Hindlimb muscle (tissue), 1 donor: ENCODE measurements at regions not wholly inside any gene's neighbourhood (a gene's known extent, or its start where the extent isn't known, plus 50 kb on each side); places are given as distances from the start of the nearest gene placed in this dataset.

Source experiments
- DNase-seq: peaks from one replicate; pipeline ENCODE4 v3.0.0-alpha.2; 2013

GRCh38 chr13:97111756-97112155 is 110.4 kb upstream of the MBNL2 start:
- DNase-seq = no peak

- no peak for DNase-seq
Observed at GRCh38 chr13:97112446-97113152, 109.5 kb upstream of the MBNL2 start.

GRCh38 chr13:97113231-97114001 is 108.7 kb upstream of the MBNL2 start:
- DNase-seq = no peak

GRCh38 chr13:97114651-97115050 is 107.5 kb upstream of the MBNL2 start:
- no peak for DNase-seq

GRCh38 chr13:97116754-97117153 is 105.4 kb upstream of the MBNL2 start:
- DNase-seq = no peak

GRCh38 chr13:97117388-97117910 is 104.7 kb upstream of the MBNL2 start:
- DNase-seq = no peak

- peak; percentile 49 for DNase-seq
Observed at GRCh38 chr13:97119943-97120342, 102.2 kb upstream of the MBNL2 start.

GRCh38 chr13:97120346-97120745 is 101.8 kb upstream of the MBNL2 start:
- DNase-seq = no peak

- DNase-seq = no peak
Observed at GRCh38 chr13:97120976-97121375, 101.2 kb upstream of the MBNL2 start.

- no peak for DNase-seq
Observed at GRCh38 chr13:97121894-97122293, 100.2 kb upstream of the MBNL2 start.

GRCh38 chr13:97122381-97122996 is 99.6 kb upstream of the MBNL2 start:
- DNase-seq = no peak

- DNase-seq = no peak
Observed at GRCh38 chr13:97124206-97124605, 97.9 kb upstream of the MBNL2 start.

- DNase-seq = no peak
Observed at GRCh38 chr13:97124915-97125809, 97.0 kb upstream of the MBNL2 start.

- DNase-seq = no peak
Observed at GRCh38 chr13:97125810-97126738, 96.1 kb upstream of the MBNL2 start.

- no peak for DNase-seq
Observed at GRCh38 chr13:97127842-97128241, 94.3 kb upstream of the MBNL2 start.

- no peak for DNase-seq
Observed at GRCh38 chr13:97130190-97130589, 91.9 kb upstream of the MBNL2 start.

- no peak for DNase-seq
Observed at GRCh38 chr13:97131447-97131846, 90.7 kb upstream of the MBNL2 start.

GRCh38 chr13:97133554-97133953 is 88.6 kb upstream of the MBNL2 start:
- DNase-seq = no peak

GRCh38 chr13:97133955-97134354 is 88.2 kb upstream of the MBNL2 start:
- DNase-seq = no peak

GRCh38 chr13:97134364-97135095 is 87.6 kb upstream of the MBNL2 start:
- no peak for DNase-seq

- DNase-seq = no peak
Observed at GRCh38 chr13:97135883-97136282, 86.2 kb upstream of the MBNL2 start.
